Endothelial cell of umbilical vein (primary cell): ENCODE measurements at regions not wholly inside any gene's neighbourhood (a gene's known extent, or its start where the extent isn't known, plus 50 kb on each side); places are given as distances from the start of the nearest gene placed in this dataset.

Experiments
- BruUV-seq: library from RNA; stranded (reverse); fragments of 400-500 nt; replicated peaks from 2 replicates; lab custom pipeline; 2021; lab: Mats Ljungman, UMichigan
- CTCF ChIA-PET: fragments of 300-600, 350-600 bp; sonication (Branson Sonifier 250); formaldehyde crosslinking; loops from one replicate; lab custom pipeline; 2021; ENCODE audit warnings: antibody characterized with exemption, inconsistent platforms; lab: Charles Lee
- POLR2A ChIA-PET: fragments of 300-600, 350-600 bp; sonication (Branson Sonifier 250); formaldehyde crosslinking; loops from one replicate; lab custom pipeline; 2021; ENCODE audit warnings: antibody characterized with exemption, inconsistent platforms; lab: Charles Lee
- DNase-seq: peaks from one replicate; pipeline ENCODE4 v3.0.0-alpha.2; 2011; ENCODE audit warnings: low read depth, low spot score
- FAIRE-seq: peaks from 2 replicates; lab custom pipeline; 2011; peaks lifted over from hg19 to GRCh38; lab: Jason Lieb, UNC
- H2AFZ ChIP-seq: 2 replicates; pipeline ENCODE4 v1.6.0; 2012; ENCODE audit warnings: low read depth, low read length, control low read depth, inconsistent platforms
- H3K27ac ChIP-seq: 2 replicates; pipeline ENCODE4 v1.5.1; 2011; ENCODE audit warnings: low read depth, mild to moderate bottlenecking, control low read depth, low read length, moderate library complexity; ENCODE audit not compliant: insufficient read depth
- H3K27me3 ChIP-seq, 2 experiments: 2 replicates each; pipeline versions ENCODE4 v1.6.0 to v1.6.1; 2011; ENCODE audit warnings: low read length in 2 of 2, mixed read lengths in 1 of 2; ENCODE audit not compliant: control insufficient read depth in 2 of 2, insufficient read depth in 2 of 2
- H3K36me3 ChIP-seq, 2 experiments: 2 replicates in 1 of 2; 3 replicates in 1 of 2; pipeline ENCODE4 v1.5.1; 2011; ENCODE audit warnings: low read length in 2 of 2, mild to moderate bottlenecking in 1 of 2, moderate library complexity in 1 of 2; ENCODE audit not compliant: control insufficient read depth in 2 of 2, insufficient read depth in 2 of 2; ENCODE audit errors: extremely low read depth in 1 of 2
- H3K4me1 ChIP-seq: 3 replicates; pipeline ENCODE4 v1.5.1; 2011; ENCODE audit warnings: mild to moderate bottlenecking, low read length; ENCODE audit not compliant: control insufficient read depth, insufficient read depth; ENCODE audit errors: extremely low read depth
- H3K4me2 ChIP-seq: 2 replicates; pipeline ENCODE4 v1.6.1; 2011; ENCODE audit warnings: low read length, control low read depth, mixed read lengths; ENCODE audit not compliant: insufficient read depth
- H3K4me3 ChIP-seq, 3 experiments: fragments of 200-600 bp in 1 of 3; sonication (generic), shearing (Covaris generic) in 1 of 3; replicated peaks in 1 of 3; 2 replicates each; pipeline ENCODE4 v1.5.1; 2011 to 2016; ENCODE audit warnings: control low read depth in 3 of 3, low read length in 3 of 3, mild to moderate bottlenecking in 2 of 3, inconsistent platforms in 1 of 3, low read depth in 1 of 3, moderate library complexity in 1 of 3; ENCODE audit not compliant: insufficient read depth in 1 of 3
- H3K79me2 ChIP-seq: 2 replicates; pipeline ENCODE4 v1.6.0; 2012; ENCODE audit warnings: low read length, inconsistent platforms; ENCODE audit not compliant: control insufficient read depth, insufficient read depth
- H3K9ac ChIP-seq: replicated peaks from 2 replicates; pipeline ENCODE3; 2011; ENCODE audit warnings: low read length, control low read depth; ENCODE audit not compliant: insufficient read depth; ENCODE audit errors: extremely low read depth
- H3K9me1 ChIP-seq: replicated peaks from 3 replicates; pipeline ENCODE4 v1.6.0; 2011; ENCODE audit warnings: mild to moderate bottlenecking, low read length; ENCODE audit not compliant: control insufficient read depth, insufficient read depth; ENCODE audit errors: extremely low read depth
- H3K9me3 ChIP-seq: replicated peaks from 2 replicates; pipeline ENCODE4 v1.5.1; 2012; ENCODE audit warnings: low read length, inconsistent platforms; ENCODE audit not compliant: control insufficient read depth, insufficient read depth
- H4K20me1 ChIP-seq: replicated peaks from 2 replicates; pipeline ENCODE3; 2011; ENCODE audit warnings: mild to moderate bottlenecking, low read length; ENCODE audit not compliant: control insufficient read depth, insufficient read depth; ENCODE audit errors: extremely low read depth
- CTCF ChIP-seq, 2 donors: IDR thresholded peaks; 1 replicate in 1 of 2; 2 replicates in 1 of 2; pipeline ENCODE4 v1.5.1; 2011; ENCODE audit warnings: low read length in 2 of 2, mild to moderate bottlenecking in 2 of 2, moderate library complexity in 2 of 2, control low read depth in 1 of 2, inconsistent platforms in 1 of 2, low read depth in 1 of 2; ENCODE audit not compliant: insufficient read depth in 1 of 2; ENCODE audit errors: extremely low read depth in 1 of 2
- EZH2 ChIP-seq: IDR thresholded peaks from 2 replicates; pipeline ENCODE4 v1.6.1; 2012; ENCODE audit warnings: borderline replicate concordance, low read depth, mild to moderate bottlenecking, moderate library complexity, low read length, inconsistent platforms; ENCODE audit not compliant: severe bottlenecking
- FOS ChIP-seq: IDR thresholded peaks from 2 replicates; pipeline ENCODE4 v1.6.1; 2011; ENCODE audit warnings: mild to moderate bottlenecking, low read length, moderate library complexity, borderline replicate concordance; ENCODE audit not compliant: insufficient read depth
- GATA2 ChIP-seq: IDR thresholded peaks from 2 replicates; pipeline ENCODE4 v1.7.0; 2011; ENCODE audit warnings: low read depth, mild to moderate bottlenecking, moderate library complexity, mixed read lengths, low read length; ENCODE audit not compliant: insufficient read length, insufficient read depth
- JUN ChIP-seq: IDR thresholded peaks from 2 replicates; pipeline ENCODE4 v1.6.1; 2011; ENCODE audit warnings: borderline replicate concordance, low read depth; ENCODE audit not compliant: insufficient read length, insufficient read depth
- MAX ChIP-seq: IDR thresholded peaks from 2 replicates; pipeline ENCODE4 v1.6.1; 2011; ENCODE audit not compliant: insufficient read depth, insufficient read length
- MYC ChIP-seq: IDR thresholded peaks from one replicate; pipeline ENCODE4 v1.6.1; 2011; ENCODE audit warnings: mild to moderate bottlenecking, low read depth, low read length
- POLR2A ChIP-seq: IDR thresholded peaks from 2 replicates; pipeline ENCODE4 v1.6.1; 2012; ENCODE audit warnings: low read depth, mild to moderate bottlenecking, control low read depth, low read length
- POLR2AphosphoS5 ChIP-seq: IDR thresholded peaks from 2 replicates; pipeline ENCODE4 v1.6.1; 2012; ENCODE audit warnings: low read depth, mild to moderate bottlenecking, control low read depth, low read length, moderate library complexity; ENCODE audit not compliant: insufficient read depth
- dilution Hi-C: fragments of 300-500 bp; cut with MboI; formaldehyde crosslinking; loops from one replicate; pipeline ENCODE4 v1.15.0; 2019; ENCODE audit warnings: low sequenced_read_pairs; ENCODE audit not compliant: extremely low pct_ligation_motif_present
- intact Hi-C: fragments of 100-400 bp; cut with micrococcal nuclease; formaldehyde crosslinking; loops from one replicate; pipeline ENCODE4 v1.10.0; 2022

GRCh38 chr5:175321927-175322532, 122.0 kb downstream of the DRD1 start:
- TF ChIP-seq POLR2A (no peak), EZH2 (no peak), CTCF (IDR thresholded peaks at IDR 0.05; ENCODE audit: extremely low read depth in 1 of 2, insufficient read depth in 1 of 2, low read depth in 1 of 2, low read length in 2 of 2) (no peak), POLR2AphosphoS5 (no peak), GATA2 (no peak), JUN (no peak), MYC (no peak), FOS (no peak), MAX (no peak)
- H3K9ac ChIP-seq = no peak overlapping the region
- H3K4me1 ChIP-seq = no peaks in the 10 kb centered on the region
- H3K27me3 ChIP-seq = no peaks in the 10 kb centered on the region
- H4K20me1 ChIP-seq = no peaks in the 10 kb centered on the region
- ChIA-PET CTCF (no interaction called here), POLR2A (no interaction called here)
- H3K36me3 ChIP-seq = no peaks in the 10 kb centered on the region
- FAIRE-seq (no peak), DNase-seq (no peak)
- peaks cover 2% of the 10 kb centered on the region for H3K9me3 ChIP-seq
- no peak overlapping the region for H3K4me2 ChIP-seq
- H3K9me1 ChIP-seq = no peaks in the 10 kb centered on the region
- BruUV-seq = no TSS peak
- H2AFZ ChIP-seq = no peak overlapping the region
- intact Hi-C loops (no loop called here), dilution Hi-C loops (no loop called here)
- no peak overlapping the region for H3K4me3 ChIP-seq
- H3K27ac ChIP-seq = no peak overlapping the region
- no peaks in the 10 kb centered on the region for H3K79me2 ChIP-seq
